IMR-90 (cell line): ENCODE measurements at regions not wholly inside any gene's neighbourhood (a gene's known extent, or its start where the extent isn't known, plus 50 kb on each side); places are given as distances from the start of the nearest gene placed in this dataset.

Source experiments
- ATAC-seq: fragments of 200-7000 bp; cut with Tn5 transposase; 2 replicates; pipeline ENCODE4 v1.9.1; 2020; ENCODE audit warnings: low read depth, mild to moderate bottlenecking, moderate library complexity
- BruUV-seq: library from RNA; stranded (reverse); fragments of 400-500 nt; replicated peaks from 2 replicates; lab custom pipeline; 2021; lab: Mats Ljungman, UMichigan
- CTCF ChIA-PET: fragments of 300-600 bp; formaldehyde crosslinking; extraction: SDS; loops from one replicate; lab custom pipeline; 2021; ENCODE audit warnings: antibody characterized with exemption; lab: Yijun Ruan, JAX
- POLR2A ChIA-PET: fragments of 300-600 bp; sonication (Branson Sonifier 250); formaldehyde crosslinking; loops from one replicate; lab custom pipeline; 2022; ENCODE audit warnings: antibody characterized with exemption; ENCODE audit not compliant: unreplicated experiment; lab: Charles Lee
- DNase-seq: peaks from one replicate; pipeline ENCODE4 v3.0.0; 2013
- H2AFZ ChIP-seq: replicated peaks from 2 replicates; pipeline ENCODE3; 2013; ENCODE audit warnings: low read length, mild to moderate bottlenecking; ENCODE audit not compliant: poor library complexity
- H2AK5ac ChIP-seq: 2 replicates; pipeline ENCODE4 v1.6.1; 2013; ENCODE audit warnings: low read depth, low read length, inconsistent platforms
- H2AK9ac ChIP-seq: replicated peaks from 2 replicates; pipeline ENCODE3; 2013; ENCODE audit warnings: mild to moderate bottlenecking, low read depth, low read length, moderate library complexity; ENCODE audit not compliant: poor library complexity
- H2BK120ac ChIP-seq: 2 replicates; pipeline ENCODE4 v1.6.1; 2013; ENCODE audit warnings: low read depth, low read length, inconsistent platforms
- H2BK15ac ChIP-seq: 3 replicates; pipeline ENCODE4 v1.6.1; 2013; ENCODE audit warnings: low read depth, low read length, inconsistent platforms
- H2BK20ac ChIP-seq: 2 replicates; pipeline ENCODE4 v1.6.1; 2013; ENCODE audit warnings: low read depth, mild to moderate bottlenecking, inconsistent platforms, low read length, moderate library complexity
- H2BK5ac ChIP-seq: 2 replicates; pipeline ENCODE4 v1.6.1; 2013; ENCODE audit warnings: mild to moderate bottlenecking, low read depth, low read length, inconsistent platforms; ENCODE audit not compliant: poor library complexity, severe bottlenecking
- H3K14ac ChIP-seq: replicated peaks from 2 replicates; pipeline ENCODE4 v1.6.1; 2013; ENCODE audit warnings: low read depth, low read length, inconsistent platforms
- H3K18ac ChIP-seq: 2 replicates; pipeline ENCODE4 v1.6.1; 2013; ENCODE audit warnings: low read depth, low read length, control low read depth
- H3K23ac ChIP-seq: 2 replicates; pipeline ENCODE4 v1.6.1; 2013; ENCODE audit warnings: low read depth, low read length, inconsistent platforms
- H3K27ac ChIP-seq: 2 replicates; pipeline ENCODE4 v1.5.1; 2013; ENCODE audit warnings: mild to moderate bottlenecking, control low read depth, low read length; ENCODE audit not compliant: insufficient read depth
- H3K27me3 ChIP-seq: 2 replicates; pipeline ENCODE4 v1.6.1; 2013; ENCODE audit warnings: low read length; ENCODE audit not compliant: control insufficient read depth, insufficient read depth
- H3K36me3 ChIP-seq: 2 replicates; pipeline ENCODE4 v1.6.1; 2013; ENCODE audit warnings: low read length, mixed read lengths; ENCODE audit not compliant: control insufficient read depth, insufficient read depth
- H3K4ac ChIP-seq: 2 replicates; pipeline ENCODE4 v1.6.1; 2013; ENCODE audit warnings: low read depth, low read length, inconsistent platforms
- H3K4me1 ChIP-seq: 2 replicates; pipeline ENCODE4 v1.6.1; 2013; ENCODE audit warnings: low read length, mixed read lengths; ENCODE audit not compliant: control insufficient read depth, insufficient read depth
- H3K4me2 ChIP-seq: 2 replicates; pipeline ENCODE4 v1.6.1; 2013; ENCODE audit warnings: low read depth, mild to moderate bottlenecking, control low read depth, low read length, moderate library complexity
- H3K4me3 ChIP-seq: 2 replicates; pipeline ENCODE4 v1.5.1; 2013; ENCODE audit warnings: low read depth, mild to moderate bottlenecking, control low read depth, low read length, moderate library complexity; ENCODE audit not compliant: insufficient read depth
- H3K56ac ChIP-seq: 2 replicates; pipeline ENCODE4 v1.6.1; 2013; ENCODE audit warnings: low read length, inconsistent platforms; ENCODE audit not compliant: insufficient read depth; ENCODE audit errors: extremely low read depth
- H3K79me1 ChIP-seq, 2 experiments: 2 replicates each; pipeline ENCODE4 v1.6.1; 2013; ENCODE audit warnings: low read length in 2 of 2, inconsistent platforms in 1 of 2, low read depth in 1 of 2
- H3K9ac ChIP-seq: 2 replicates; pipeline ENCODE4 v1.6.1; 2013; ENCODE audit warnings: low read depth, low read length, control low read depth
- H3K9me1 ChIP-seq: 2 replicates; pipeline ENCODE4 v1.6.1; 2013; ENCODE audit warnings: low read length, inconsistent platforms; ENCODE audit not compliant: insufficient read depth
- H3K9me3 ChIP-seq: 2 replicates; pipeline ENCODE4 v1.6.1; 2013; ENCODE audit warnings: low read length; ENCODE audit not compliant: control insufficient read depth, insufficient read depth
- H4K20me1 ChIP-seq: 2 replicates; pipeline ENCODE4 v1.6.1; 2013; ENCODE audit warnings: low read length, inconsistent platforms; ENCODE audit not compliant: insufficient read depth
- H4K5ac ChIP-seq: 2 replicates; pipeline ENCODE4 v1.6.1; 2013; ENCODE audit warnings: mild to moderate bottlenecking, low read depth, low read length, control low read depth
- H4K8ac ChIP-seq, 2 experiments: 2 replicates each; pipeline ENCODE4 v1.6.1; 2013; ENCODE audit warnings: low read depth in 2 of 2, low read length in 2 of 2, control low read depth in 1 of 2, inconsistent platforms in 1 of 2
- H4K91ac ChIP-seq: 2 replicates; pipeline ENCODE4 v1.6.1; 2013; ENCODE audit warnings: low read depth, low read length, inconsistent platforms; ENCODE audit not compliant: insufficient read depth
- BHLHE40 ChIP-seq: fragments of 150-350 bp; IDR thresholded peaks from 2 replicates; pipeline ENCODE4 v1.6.1; 2016; ENCODE audit warnings: mild to moderate bottlenecking, low read depth, low read length
- CEBPB ChIP-seq: IDR thresholded peaks from 2 replicates; pipeline ENCODE4 v1.6.1; 2012; ENCODE audit warnings: low read depth, low read length, improper control_type of control experiment
- CHD1 ChIP-seq: IDR thresholded peaks from 2 replicates; pipeline ENCODE4 v1.6.1; 2012; ENCODE audit warnings: low read depth, low read length, improper control_type of control experiment
- FOS ChIP-seq: fragments of 150-350 bp; IDR thresholded peaks from 2 replicates; pipeline ENCODE4 v1.6.1; 2016; ENCODE audit warnings: low read depth, low read length
- MAFK ChIP-seq: IDR thresholded peaks from 2 replicates; pipeline ENCODE4 v1.6.1; 2012; ENCODE audit warnings: low read depth, low read length, improper control_type of control experiment
- MAZ ChIP-seq: IDR thresholded peaks from 2 replicates; pipeline ENCODE4 v1.6.1; 2012; ENCODE audit warnings: low read depth, mild to moderate bottlenecking, low read length, improper control_type of control experiment, moderate library complexity, borderline replicate concordance
- MXI1 ChIP-seq: IDR thresholded peaks from 2 replicates; pipeline ENCODE4 v1.6.1; 2012; ENCODE audit warnings: low read depth, mild to moderate bottlenecking, low read length, moderate library complexity, borderline replicate concordance
- NFE2L2 ChIP-seq: fragments of 150-350 bp; IDR thresholded peaks from 2 replicates; pipeline ENCODE4 v1.6.1; 2016; ENCODE audit warnings: low read depth, mild to moderate bottlenecking, low read length
- POLR2A ChIP-seq: IDR thresholded peaks from 2 replicates; pipeline ENCODE4 v1.6.1; 2012; ENCODE audit warnings: mild to moderate bottlenecking, low read depth, low read length
- RAD21 ChIP-seq: IDR thresholded peaks from 2 replicates; pipeline ENCODE4 v1.6.1; 2012; ENCODE audit warnings: low read length, improper control_type of control experiment
- RCOR1 ChIP-seq: IDR thresholded peaks from 2 replicates; pipeline ENCODE4 v1.6.1; 2012; ENCODE audit warnings: mild to moderate bottlenecking, low read length, improper control_type of control experiment; ENCODE audit not compliant: insufficient replicate concordance
- RFX5 ChIP-seq: IDR thresholded peaks from 2 replicates; pipeline ENCODE4 v1.8.0; 2012; ENCODE audit warnings: low read depth, mild to moderate bottlenecking, low read length, moderate library complexity
- SMC3 ChIP-seq: fragments of 150-350 bp; IDR thresholded peaks from 2 replicates; pipeline ENCODE4 v1.6.1; 2016; ENCODE audit warnings: low read depth, mild to moderate bottlenecking, antibody characterized with exemption, low read length, moderate library complexity
- USF2 ChIP-seq: fragments of 150-350 bp; IDR thresholded peaks from 2 replicates; pipeline ENCODE4 v1.6.1; 2017; ENCODE audit warnings: mild to moderate bottlenecking, antibody characterized with exemption, low read length, low read depth
- WGBS, 2 experiments: methylation state at CpG; one replicate each; pipeline versions ENCODE4 v1.1.5 to v1.1.7; 2013; ENCODE audit warnings: missing lambda C conversion rate in 2 of 2; ENCODE audit not compliant: insufficient read length in 1 of 2; ENCODE audit errors: extremely low coverage in 2 of 2; 5-methylcytosine and 5-hydroxymethylcytosine counted together
- dilution Hi-C: fragments of 300-500 bp; cut with HindIII; formaldehyde crosslinking; loops from one replicate; pipeline ENCODE4 v1.14.3; 2018; ENCODE audit warnings: low sequenced_read_pairs; ENCODE audit not compliant: unreplicated experiment
- in situ Hi-C: fragments of 300-500 bp; cut with MboI; formaldehyde crosslinking; loops from 3 replicates; pipeline ENCODE4 v1.14.3; 2019; ENCODE audit warnings: low sequenced_read_pairs, inconsistent platforms, mixed read lengths
- intact Hi-C: fragments of 100-400 bp; cut with micrococcal nuclease; formaldehyde crosslinking; loops from 2 replicates; pipeline ENCODE4 v1.10.0; 2022
- TF ChIP-seq, protein P1 (sequence below): fragments of 150-350 bp; IDR thresholded peaks from 2 replicates; pipeline ENCODE4 v1.6.1; 2016; ENCODE audit warnings: low read depth, mild to moderate bottlenecking, low read length, moderate library complexity, borderline replicate concordance
- TF ChIP-seq, protein P2 (sequence below): conservative IDR thresholded peaks from 2 replicates; pipeline ENCODE4 v1.5.1; 2012; ENCODE audit warnings: mild to moderate bottlenecking, low read depth, low read length, improper control_type of control experiment

DNA sequence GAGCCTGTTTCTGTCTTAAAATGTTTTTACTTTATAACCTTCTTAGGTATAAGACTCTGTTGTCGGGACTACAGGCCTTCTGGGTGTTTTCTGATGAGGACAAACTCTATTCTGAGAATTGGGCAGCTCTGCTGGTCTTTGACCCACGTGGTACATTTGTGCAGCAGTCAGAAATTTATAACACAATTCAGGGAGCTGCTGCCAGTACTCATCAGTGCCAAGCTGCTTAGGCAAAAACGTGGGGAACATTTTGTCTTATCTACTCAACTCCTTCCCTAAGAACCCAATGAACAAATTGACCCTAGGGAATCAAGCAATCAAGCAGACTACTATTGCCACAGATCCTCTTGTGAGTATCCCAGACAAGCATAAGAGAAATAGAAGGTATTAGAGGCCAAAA lies 180.7 kb upstream of the PDZRN3 start:
- Histone ChIP-seq H4K5ac (no peak overlapping the region), H3K4me1 (peaks cover 2% of the 10 kb centered on the region; the same call in 1 of the 2 replicates), H4K91ac (no peak overlapping the region), H4K8ac (no peak overlapping the region), H3K27me3 (no peaks in the 10 kb centered on the region), H3K4me2 (no peak overlapping the region), H3K56ac (no peak overlapping the region), H3K9me3 (no peaks in the 10 kb centered on the region), H2AK9ac (no peak overlapping the region), H2BK15ac (no peak overlapping the region), H3K23ac (no peak overlapping the region), H3K4me3 (no peak overlapping the region), H2BK120ac (no peak overlapping the region), H3K9ac (no peak overlapping the region), H3K4ac (no peak overlapping the region), H4K20me1 (no peaks in the 10 kb centered on the region), H3K18ac (no peak overlapping the region), H3K36me3 (no peaks in the 10 kb centered on the region), H3K79me1 (no peaks in the 10 kb centered on the region), H2AFZ (no peak overlapping the region), H3K14ac (no peak overlapping the region), H3K27ac (no peak overlapping the region), H3K9me1 (no peaks in the 10 kb centered on the region), H2BK5ac (no peak overlapping the region), H2AK5ac (no peak overlapping the region), H2BK20ac (no peak overlapping the region)
- in situ Hi-C loops, result no loop called here
- TF ChIP-seq FOS, result no peak
- no peak for TF ChIP-seq CEBPB
- TF ChIP-seq RFX5, result no peak
- TF ChIP-seq, protein P1, sequence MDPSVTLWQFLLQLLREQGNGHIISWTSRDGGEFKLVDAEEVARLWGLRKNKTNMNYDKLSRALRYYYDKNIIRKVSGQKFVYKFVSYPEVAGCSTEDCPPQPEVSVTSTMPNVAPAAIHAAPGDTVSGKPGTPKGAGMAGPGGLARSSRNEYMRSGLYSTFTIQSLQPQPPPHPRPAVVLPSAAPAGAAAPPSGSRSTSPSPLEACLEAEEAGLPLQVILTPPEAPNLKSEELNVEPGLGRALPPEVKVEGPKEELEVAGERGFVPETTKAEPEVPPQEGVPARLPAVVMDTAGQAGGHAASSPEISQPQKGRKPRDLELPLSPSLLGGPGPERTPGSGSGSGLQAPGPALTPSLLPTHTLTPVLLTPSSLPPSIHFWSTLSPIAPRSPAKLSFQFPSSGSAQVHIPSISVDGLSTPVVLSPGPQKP, result no peak
- TF ChIP-seq CHD1, result no peak
- TF ChIP-seq MAFK, result no peak
- TF ChIP-seq RCOR1, result no peak
- TF ChIP-seq, protein P2, sequence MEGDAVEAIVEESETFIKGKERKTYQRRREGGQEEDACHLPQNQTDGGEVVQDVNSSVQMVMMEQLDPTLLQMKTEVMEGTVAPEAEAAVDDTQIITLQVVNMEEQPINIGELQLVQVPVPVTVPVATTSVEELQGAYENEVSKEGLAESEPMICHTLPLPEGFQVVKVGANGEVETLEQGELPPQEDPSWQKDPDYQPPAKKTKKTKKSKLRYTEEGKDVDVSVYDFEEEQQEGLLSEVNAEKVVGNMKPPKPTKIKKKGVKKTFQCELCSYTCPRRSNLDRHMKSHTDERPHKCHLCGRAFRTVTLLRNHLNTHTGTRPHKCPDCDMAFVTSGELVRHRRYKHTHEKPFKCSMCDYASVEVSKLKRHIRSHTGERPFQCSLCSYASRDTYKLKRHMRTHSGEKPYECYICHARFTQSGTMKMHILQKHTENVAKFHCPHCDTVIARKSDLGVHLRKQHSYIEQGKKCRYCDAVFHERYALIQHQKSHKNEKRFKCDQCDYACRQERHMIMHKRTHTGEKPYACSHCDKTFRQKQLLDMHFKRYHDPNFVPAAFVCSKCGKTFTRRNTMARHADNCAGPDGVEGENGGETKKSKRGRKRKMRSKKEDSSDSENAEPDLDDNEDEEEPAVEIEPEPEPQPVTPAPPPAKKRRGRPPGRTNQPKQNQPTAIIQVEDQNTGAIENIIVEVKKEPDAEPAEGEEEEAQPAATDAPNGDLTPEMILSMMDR, result no peak
- TF ChIP-seq NFE2L2, result no peak
- no peak for TF ChIP-seq POLR2A
- no peak for TF ChIP-seq MAZ
- TF ChIP-seq BHLHE40, result no peak
- no peak for TF ChIP-seq USF2
- TF ChIP-seq SMC3, result no peak
- no peak for TF ChIP-seq MXI1
- TF ChIP-seq RAD21, result no peak
- POLR2A ChIA-PET, result no interaction called here
- CTCF ChIA-PET, result no interaction called here
- WGBS, 2 experiments, result no CpG with 5 or more reads among the region's 3 CpGs
- intact Hi-C loops, result no loop called here
- BruUV-seq, result no TSS peak
- DNase-seq, result no peak
- dilution Hi-C loops, result no loop called here
- no peak for ATAC-seq
